DND-41 (cell line): ENCODE measurements at regions not wholly inside any gene's neighbourhood (a gene's known extent, or its start where the extent isn't known, plus 50 kb on each side); places are given as distances from the start of the nearest gene placed in this dataset.

Source experiments
- ATAC-seq: fragments of 200-7000 bp; cut with Tn5 transposase; 3 replicates; pipeline ENCODE4 v1.9.1; 2021; ENCODE audit warnings: low read depth; ENCODE audit not compliant: insufficient read depth
- DNase-seq: peaks from one replicate; pipeline ENCODE4 v3.0.0-alpha.2; 2020
- H2AFZ ChIP-seq: 2 replicates; pipeline ENCODE4 v1.6.0; 2012; ENCODE audit warnings: low read depth, low read length
- H3K27ac ChIP-seq: 2 replicates; pipeline ENCODE4 v1.5.1; 2012; ENCODE audit warnings: low read length, inconsistent platforms
- H3K27me3 ChIP-seq: fragments of 200-600 bp; sonication (generic); 2 replicates; pipeline ENCODE4 v1.6.0; 2012; ENCODE audit warnings: low read length, mild to moderate bottlenecking, inconsistent platforms; ENCODE audit not compliant: insufficient read depth, poor library complexity
- H3K36me3 ChIP-seq: 2 replicates; pipeline ENCODE4 v1.5.1; 2012; ENCODE audit warnings: low read length, inconsistent platforms; ENCODE audit not compliant: insufficient read depth
- H3K4me1 ChIP-seq: 2 replicates; pipeline ENCODE4 v1.5.1; 2012; ENCODE audit warnings: mild to moderate bottlenecking, low read length; ENCODE audit not compliant: insufficient read depth
- H3K4me2 ChIP-seq: 2 replicates; pipeline ENCODE4 v1.6.0; 2012; ENCODE audit warnings: mild to moderate bottlenecking, moderate library complexity, low read length, inconsistent platforms; ENCODE audit not compliant: insufficient read depth
- H3K4me3 ChIP-seq, 2 experiments: fragments of 200-600 bp in 1 of 2; shearing (Covaris generic) in 1 of 2; 2 replicates each; pipeline ENCODE4 v1.5.1; 2012 to 2016; ENCODE audit warnings: inconsistent platforms in 2 of 2, low read length in 2 of 2, mild to moderate bottlenecking in 2 of 2, low read depth in 1 of 2, moderate library complexity in 1 of 2
- H3K79me2 ChIP-seq: 2 replicates; pipeline ENCODE4 v1.6.0; 2012; ENCODE audit warnings: low read length, inconsistent platforms; ENCODE audit not compliant: insufficient read depth
- H3K9ac ChIP-seq: 2 replicates; pipeline ENCODE4 v1.6.0; 2012; ENCODE audit warnings: low read depth, mild to moderate bottlenecking, inconsistent platforms, low read length, moderate library complexity
- H3K9me3 ChIP-seq: 2 replicates; pipeline ENCODE4 v1.5.1; 2012; ENCODE audit warnings: low read length, moderate library complexity, mild to moderate bottlenecking, inconsistent platforms; ENCODE audit not compliant: insufficient read depth, severe bottlenecking
- H4K20me1 ChIP-seq: 2 replicates; pipeline ENCODE4 v1.6.0; 2012; ENCODE audit warnings: low read length; ENCODE audit not compliant: insufficient read depth
- EZH2 ChIP-seq: IDR thresholded peaks from 3 replicates; pipeline ENCODE4 v1.6.1; 2012; ENCODE audit warnings: borderline replicate concordance, low read depth, mild to moderate bottlenecking, moderate library complexity, low read length, inconsistent platforms; ENCODE audit not compliant: severe bottlenecking
- TF ChIP-seq, protein P1 (sequence below): IDR thresholded peaks from 2 replicates; pipeline ENCODE4 v1.5.1; 2012; ENCODE audit warnings: borderline replicate concordance, low read length, moderate library complexity, mild to moderate bottlenecking; ENCODE audit not compliant: poor library complexity, severe bottlenecking; ENCODE audit errors: extremely low read depth

DNA sequence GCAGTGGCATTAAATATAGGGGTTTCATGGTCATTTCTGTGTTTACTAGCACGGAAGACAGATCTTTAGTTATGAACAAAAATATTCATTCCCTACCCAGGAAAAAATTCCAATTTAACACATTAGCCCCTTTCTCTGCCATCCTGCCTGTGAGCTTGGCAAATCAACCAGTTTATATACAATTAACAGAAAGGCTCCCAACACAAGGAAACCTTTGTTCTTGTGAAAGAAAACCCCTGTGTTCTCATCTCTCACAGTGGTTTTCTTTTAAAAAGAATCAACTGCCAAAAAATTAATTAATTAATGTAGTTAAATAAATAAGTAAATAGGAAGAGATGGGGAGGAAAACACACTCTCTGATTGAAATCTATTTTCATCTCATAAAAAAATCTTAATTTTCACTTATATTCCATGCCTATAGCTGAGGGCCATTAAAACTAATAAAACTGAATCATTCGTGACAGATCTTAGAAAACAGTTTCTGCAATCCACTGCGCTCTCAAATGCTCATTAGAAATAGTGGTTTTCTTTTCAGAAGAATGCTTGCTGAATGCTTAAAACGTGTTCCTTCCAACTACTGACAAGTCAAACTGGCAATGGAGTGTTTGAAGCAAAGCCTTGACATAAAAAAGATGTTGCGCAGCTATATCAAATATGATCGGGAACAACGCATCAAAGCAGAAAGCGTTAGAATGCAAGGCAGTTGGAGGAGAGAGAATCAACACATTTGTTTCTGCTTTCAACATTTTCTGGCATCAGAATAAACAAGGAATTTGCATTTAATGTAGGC lies 387.7 kb downstream of the TLR4 start:
- H3K9ac ChIP-seq = no peak overlapping the region
- H3K27me3 ChIP-seq = no peaks in the 10 kb centered on the region
- H3K27ac ChIP-seq = no peak overlapping the region
- DNase-seq = no peak
- H3K4me1 ChIP-seq = no peaks in the 10 kb centered on the region
- no peaks in the 10 kb centered on the region for H3K9me3 ChIP-seq
- no peak overlapping the region for H3K4me2 ChIP-seq
- H3K79me2 ChIP-seq = no peaks in the 10 kb centered on the region
- H2AFZ ChIP-seq = no peak overlapping the region
- H3K36me3 ChIP-seq = no peaks in the 10 kb centered on the region
- no peak overlapping the region for H3K4me3 ChIP-seq
- no peak for ATAC-seq
- TF ChIP-seq, protein P1, sequence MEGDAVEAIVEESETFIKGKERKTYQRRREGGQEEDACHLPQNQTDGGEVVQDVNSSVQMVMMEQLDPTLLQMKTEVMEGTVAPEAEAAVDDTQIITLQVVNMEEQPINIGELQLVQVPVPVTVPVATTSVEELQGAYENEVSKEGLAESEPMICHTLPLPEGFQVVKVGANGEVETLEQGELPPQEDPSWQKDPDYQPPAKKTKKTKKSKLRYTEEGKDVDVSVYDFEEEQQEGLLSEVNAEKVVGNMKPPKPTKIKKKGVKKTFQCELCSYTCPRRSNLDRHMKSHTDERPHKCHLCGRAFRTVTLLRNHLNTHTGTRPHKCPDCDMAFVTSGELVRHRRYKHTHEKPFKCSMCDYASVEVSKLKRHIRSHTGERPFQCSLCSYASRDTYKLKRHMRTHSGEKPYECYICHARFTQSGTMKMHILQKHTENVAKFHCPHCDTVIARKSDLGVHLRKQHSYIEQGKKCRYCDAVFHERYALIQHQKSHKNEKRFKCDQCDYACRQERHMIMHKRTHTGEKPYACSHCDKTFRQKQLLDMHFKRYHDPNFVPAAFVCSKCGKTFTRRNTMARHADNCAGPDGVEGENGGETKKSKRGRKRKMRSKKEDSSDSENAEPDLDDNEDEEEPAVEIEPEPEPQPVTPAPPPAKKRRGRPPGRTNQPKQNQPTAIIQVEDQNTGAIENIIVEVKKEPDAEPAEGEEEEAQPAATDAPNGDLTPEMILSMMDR = no peak
- no peak for TF ChIP-seq EZH2
- H4K20me1 ChIP-seq = no peaks in the 10 kb centered on the region

DNA sequence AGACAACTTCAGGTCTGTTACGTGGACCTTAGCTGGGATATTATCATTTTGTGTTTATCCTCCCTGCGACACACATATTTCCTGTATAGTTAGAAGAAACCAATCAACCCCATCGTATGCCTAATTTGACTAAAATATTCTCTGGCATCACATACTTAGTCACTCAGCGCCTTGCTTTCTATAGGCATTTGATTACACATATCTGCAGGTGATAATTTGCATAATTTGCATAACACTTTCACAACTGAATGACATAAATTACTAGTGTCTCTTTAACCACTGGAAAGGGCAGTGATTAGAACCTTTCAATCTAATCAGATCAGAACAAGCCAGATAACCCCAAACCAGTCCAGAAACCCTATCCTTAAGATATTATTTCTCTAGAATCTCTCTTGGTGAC lies 390.2 kb downstream of the TLR4 start:
- Histone ChIP-seq H3K4me2 (no peak overlapping the region), H3K27me3 (no peaks in the 10 kb centered on the region), H3K36me3 (no peaks in the 10 kb centered on the region), H2AFZ (no peak overlapping the region), H3K4me1 (no peaks in the 10 kb centered on the region), H3K27ac (no peak overlapping the region), H3K9ac (no peak overlapping the region), H3K4me3 (no peak overlapping the region), H3K9me3 (no peaks in the 10 kb centered on the region), H3K79me2 (no peaks in the 10 kb centered on the region), H4K20me1 (no peaks in the 10 kb centered on the region)
- no peak for TF ChIP-seq EZH2
- TF ChIP-seq, protein P1 = no peak
- DNase-seq = no peak
- no peak for ATAC-seq

DNA sequence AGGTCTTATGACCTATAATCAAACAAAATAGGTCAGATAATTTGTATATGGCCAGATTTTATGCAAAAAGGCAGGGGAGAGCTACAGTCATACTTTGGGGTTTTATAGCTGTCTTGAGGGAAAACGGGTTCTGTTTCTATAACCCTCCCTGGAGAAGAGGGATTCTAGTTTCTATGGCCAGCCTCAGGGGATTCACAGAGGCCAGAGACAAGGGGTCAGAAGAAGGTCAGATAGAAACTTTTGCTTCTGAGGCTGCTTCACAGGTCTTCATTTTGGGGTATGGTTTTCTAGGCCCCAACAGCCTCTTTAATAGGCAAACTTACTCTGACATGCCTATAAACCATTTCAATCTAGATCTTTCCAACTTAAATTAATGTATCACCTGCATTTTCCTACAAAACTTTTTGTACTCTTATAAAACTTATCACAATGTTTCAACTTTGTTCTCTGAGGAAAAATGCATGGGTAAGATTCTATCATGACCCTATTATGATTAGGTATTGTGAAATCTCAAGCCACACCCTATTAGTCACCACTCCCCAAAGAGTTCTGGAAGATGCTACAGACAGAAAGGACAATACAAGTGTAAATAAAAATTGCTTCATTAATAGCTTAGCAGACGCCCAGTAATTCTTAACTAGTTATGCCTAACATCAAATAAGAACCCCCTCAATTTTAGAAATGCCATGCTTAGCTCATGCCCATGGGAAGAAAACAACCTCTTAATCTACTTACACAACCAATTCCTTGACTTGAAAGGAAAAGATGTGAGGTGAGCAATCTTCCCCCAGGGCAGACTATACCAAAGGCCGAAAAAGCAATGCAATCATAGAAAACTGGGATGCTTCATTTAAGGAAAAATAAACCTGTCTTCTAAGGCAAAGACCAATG lies 396.6 kb downstream of the TLR4 start:
- H3K4me2 ChIP-seq = no peak overlapping the region
- DNase-seq (no peak), ATAC-seq (no peak)
- H3K79me2 ChIP-seq = no peaks in the 10 kb centered on the region
- no peaks in the 10 kb centered on the region for H3K4me1 ChIP-seq
- no peak overlapping the region for H3K9ac ChIP-seq
- H3K9me3 ChIP-seq = no peaks in the 10 kb centered on the region
- no peak overlapping the region for H3K4me3 ChIP-seq
- TF ChIP-seq, protein P1 = no peak
- H3K36me3 ChIP-seq = no peaks in the 10 kb centered on the region
- no peaks in the 10 kb centered on the region for H4K20me1 ChIP-seq
- H3K27ac ChIP-seq = no peak overlapping the region
- no peaks in the 10 kb centered on the region for H3K27me3 ChIP-seq
- no peak overlapping the region for H2AFZ ChIP-seq
